ENCODE measurements at regions not wholly inside any gene's neighbourhood (a gene's known extent, or its start where the extent isn't known, plus 50 kb on each side); places are given as distances from the start of the nearest gene placed in this dataset.

DNA sequence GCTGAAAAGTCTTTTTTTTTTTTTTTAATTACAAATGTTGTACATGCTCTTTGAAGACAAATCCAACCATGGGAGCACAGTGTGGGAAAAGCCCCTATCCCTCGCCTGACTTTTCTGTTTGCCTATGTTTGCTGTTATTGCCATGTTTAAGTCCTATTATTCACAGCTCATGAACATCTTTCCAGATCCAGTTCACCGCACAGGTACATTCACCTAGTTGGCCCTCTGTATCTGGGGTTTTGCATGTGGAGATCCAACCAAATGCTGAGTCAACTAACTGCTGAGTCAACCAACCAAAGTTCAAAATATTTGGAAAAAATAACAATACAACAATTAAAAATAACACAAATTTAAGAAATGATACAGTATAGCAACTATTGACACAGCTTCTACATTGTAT, 100.1 kb upstream of the CLNK start:
- no peak for TF ChIP-seq POLR2A (IDR thresholded peaks at IDR 0.05)
- TF ChIP-seq, protein P1, sequence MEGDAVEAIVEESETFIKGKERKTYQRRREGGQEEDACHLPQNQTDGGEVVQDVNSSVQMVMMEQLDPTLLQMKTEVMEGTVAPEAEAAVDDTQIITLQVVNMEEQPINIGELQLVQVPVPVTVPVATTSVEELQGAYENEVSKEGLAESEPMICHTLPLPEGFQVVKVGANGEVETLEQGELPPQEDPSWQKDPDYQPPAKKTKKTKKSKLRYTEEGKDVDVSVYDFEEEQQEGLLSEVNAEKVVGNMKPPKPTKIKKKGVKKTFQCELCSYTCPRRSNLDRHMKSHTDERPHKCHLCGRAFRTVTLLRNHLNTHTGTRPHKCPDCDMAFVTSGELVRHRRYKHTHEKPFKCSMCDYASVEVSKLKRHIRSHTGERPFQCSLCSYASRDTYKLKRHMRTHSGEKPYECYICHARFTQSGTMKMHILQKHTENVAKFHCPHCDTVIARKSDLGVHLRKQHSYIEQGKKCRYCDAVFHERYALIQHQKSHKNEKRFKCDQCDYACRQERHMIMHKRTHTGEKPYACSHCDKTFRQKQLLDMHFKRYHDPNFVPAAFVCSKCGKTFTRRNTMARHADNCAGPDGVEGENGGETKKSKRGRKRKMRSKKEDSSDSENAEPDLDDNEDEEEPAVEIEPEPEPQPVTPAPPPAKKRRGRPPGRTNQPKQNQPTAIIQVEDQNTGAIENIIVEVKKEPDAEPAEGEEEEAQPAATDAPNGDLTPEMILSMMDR (IDR thresholded peaks at IDR 0.05): no peak

Data from adrenal gland (tissue), 5 donors.